ENCODE measurements at regions not wholly inside any gene's neighbourhood (a gene's known extent, or its start where the extent isn't known, plus 50 kb on each side); places are given as distances from the start of the nearest gene placed in this dataset.
"Not testable (repeated sequence)": the region's sequence is repeated elsewhere in the genome, so short reads cannot be mapped to it uniquely, and the experiment has no call there.

DNA sequence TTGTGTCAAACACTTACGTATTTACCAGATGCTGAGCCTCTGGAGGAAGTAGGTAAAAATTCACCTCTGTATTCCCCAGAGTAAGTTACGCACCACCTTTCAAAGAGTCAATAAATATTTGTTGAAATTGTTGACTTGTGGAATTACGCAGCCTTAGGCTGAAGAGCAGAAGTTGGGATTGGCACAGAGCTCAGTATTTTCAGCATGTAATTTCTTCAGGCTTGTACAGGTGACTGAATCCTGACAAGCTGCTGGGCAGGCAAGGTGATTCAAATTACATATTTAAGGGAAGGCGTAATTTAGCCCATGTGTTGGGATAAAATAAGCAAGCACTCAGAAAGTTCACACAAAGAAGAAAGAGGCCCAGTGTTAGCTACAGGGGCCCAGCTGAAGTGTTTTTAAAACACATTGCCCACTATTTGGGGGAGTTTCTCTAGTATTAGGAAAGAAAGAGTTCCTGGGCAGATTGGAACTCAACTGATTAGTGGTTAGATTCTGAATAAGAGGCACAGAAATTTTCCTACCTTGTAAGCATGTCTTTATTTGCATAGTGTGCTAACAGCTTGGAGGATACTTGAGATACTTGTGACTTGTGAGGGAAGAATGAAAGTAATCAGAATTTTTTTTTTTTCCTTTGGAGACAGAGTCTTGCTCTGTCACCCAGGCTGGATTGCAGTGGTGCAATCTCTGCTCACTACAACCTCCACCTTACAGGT, 165.3 kb upstream of the FBXL7 start:
- DNase-seq (ENCODE audit: low read depth in 2 of 2), result no peak

- DNase-seq (ENCODE audit: low read depth in 2 of 2), result no peak
Observed at GRCh38 chr5:15333091-15333490, 166.9 kb upstream of the FBXL7 start.

- no peak for DNase-seq (ENCODE audit: low read depth in 2 of 2)
Observed at GRCh38 chr5:15326932-15327331, 173.0 kb upstream of the FBXL7 start.

DNA sequence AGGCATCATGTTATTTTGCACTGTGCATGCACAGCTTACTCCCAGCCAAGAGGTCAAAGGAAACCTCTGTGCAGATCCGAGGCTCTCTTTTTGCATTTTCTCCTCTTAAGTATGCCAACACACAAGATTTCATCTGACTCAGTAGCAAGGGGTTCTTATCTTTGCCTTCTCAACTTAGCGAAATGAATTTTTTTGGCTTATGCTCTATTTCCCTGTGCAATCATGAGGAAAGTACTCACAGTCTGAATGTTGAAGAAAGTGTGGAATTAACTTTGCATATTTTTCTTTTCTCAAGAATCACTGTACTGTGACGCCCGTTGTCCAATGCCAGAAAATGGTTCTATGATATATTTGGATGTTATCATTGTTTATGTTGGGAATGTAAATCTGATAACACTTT, 173.5 kb upstream of the FBXL7 start:
- DNase-seq (ENCODE audit: low read depth in 2 of 2), result no peak

- no peak for DNase-seq (ENCODE audit: low read depth in 2 of 2)
Observed at GRCh38 chr5:15322421-15322820, 177.6 kb upstream of the FBXL7 start.

DNA sequence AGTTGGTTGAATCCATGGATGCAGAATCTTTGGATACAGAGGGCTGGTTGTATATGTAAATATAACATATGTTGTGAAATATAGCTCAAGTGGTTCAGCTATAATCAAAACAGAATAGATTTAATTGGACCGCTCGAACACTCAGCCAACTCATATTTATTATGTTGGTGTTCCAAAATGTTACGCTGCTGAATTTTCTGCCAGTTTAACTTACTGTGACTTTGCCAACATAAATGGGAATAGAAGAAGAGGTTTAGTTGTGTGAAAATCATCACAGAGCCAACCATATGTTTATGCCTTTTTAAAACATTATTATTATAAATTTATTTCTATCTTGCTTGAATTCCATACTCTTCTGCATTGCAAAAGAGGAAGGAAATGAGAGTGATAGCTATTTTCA, 178.2 kb upstream of the FBXL7 start:
- no peak for DNase-seq (ENCODE audit: low read depth in 2 of 2)

- no peak for DNase-seq (ENCODE audit: low read depth in 2 of 2)
Observed at GRCh38 chr5:15320871-15321270, 179.1 kb upstream of the FBXL7 start.

- DNase-seq (ENCODE audit: low read depth in 2 of 2), result no peak
Observed at GRCh38 chr5:15304914-15305834, 194.8 kb upstream of the FBXL7 start.

DNA sequence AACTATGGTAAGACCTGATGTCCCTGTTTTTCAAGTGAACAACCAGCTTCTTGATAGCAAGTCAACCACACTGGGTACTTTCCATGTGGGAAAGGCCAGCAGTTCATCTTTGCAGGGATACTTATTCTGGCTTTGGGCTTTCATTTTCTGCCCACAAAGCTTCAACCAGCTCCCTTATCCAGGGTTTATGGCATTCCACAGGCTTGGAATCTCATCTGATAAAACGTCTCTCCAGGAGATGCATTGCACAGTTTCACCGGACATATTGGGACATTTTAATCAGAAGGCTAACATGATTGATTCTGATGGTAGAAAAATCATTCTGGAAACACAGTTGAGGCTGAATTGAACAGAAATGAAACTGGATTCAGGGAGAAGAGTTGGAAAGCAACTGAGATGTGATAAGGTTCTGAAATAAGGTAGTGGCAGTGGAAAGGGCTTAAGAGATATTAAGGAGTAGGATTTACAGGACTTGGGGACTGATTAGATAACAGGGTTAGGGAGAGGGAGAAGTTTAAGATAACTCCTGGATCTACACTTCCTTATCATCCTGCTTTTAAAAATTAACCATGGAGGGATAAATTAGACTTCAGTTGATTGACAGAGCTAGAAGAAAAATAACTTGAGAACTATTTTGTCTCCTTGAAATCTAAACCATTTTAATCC, 195.8 kb upstream of the FBXL7 start:
- no peak for DNase-seq (ENCODE audit: low read depth in 2 of 2)

DNA sequence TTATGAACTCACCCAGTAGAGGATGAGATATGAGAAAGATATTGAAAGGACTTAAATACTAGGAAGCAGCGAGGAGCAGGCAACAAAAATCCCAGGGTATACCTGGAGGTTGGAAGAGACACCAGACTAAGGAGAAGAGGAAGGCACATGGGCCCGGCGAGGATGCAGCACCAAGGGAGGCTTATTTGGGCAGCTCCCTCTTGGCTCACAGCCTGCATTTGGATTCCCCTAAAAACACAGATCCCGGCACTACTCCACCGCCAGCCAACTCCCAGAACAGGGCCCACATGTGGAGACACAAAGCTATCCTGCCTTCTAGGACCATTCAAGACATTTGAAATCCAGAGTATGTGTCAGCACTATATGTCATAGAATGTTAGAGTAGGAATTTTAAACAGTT, 199.8 kb upstream of the FBXL7 start:
- no peak for DNase-seq (ENCODE audit: low read depth in 2 of 2)

GRCh38 chr5:15290953-15291352, 209.0 kb upstream of the FBXL7 start:
- DNase-seq (ENCODE audit: low read depth in 2 of 2), result no peak

- no peak for DNase-seq (ENCODE audit: low read depth in 2 of 2)
Observed at GRCh38 chr5:15286650-15287049, 213.3 kb upstream of the FBXL7 start.

- no peak for DNase-seq (ENCODE audit: low read depth in 2 of 2)
Observed at GRCh38 chr5:15285901-15286583, 213.9 kb upstream of the FBXL7 start.

GRCh38 chr5:15284706-15285105, 215.3 kb upstream of the FBXL7 start:
- no peak for DNase-seq (ENCODE audit: low read depth in 2 of 2)

- DNase-seq (ENCODE audit: low read depth in 2 of 2), result no peak
Observed at GRCh38 chr5:15283076-15283475, 216.9 kb upstream of the FBXL7 start.

- no peak for DNase-seq (ENCODE audit: low read depth in 2 of 2)
Observed at GRCh38 chr5:15282611-15283010, 217.4 kb upstream of the FBXL7 start.

DNA sequence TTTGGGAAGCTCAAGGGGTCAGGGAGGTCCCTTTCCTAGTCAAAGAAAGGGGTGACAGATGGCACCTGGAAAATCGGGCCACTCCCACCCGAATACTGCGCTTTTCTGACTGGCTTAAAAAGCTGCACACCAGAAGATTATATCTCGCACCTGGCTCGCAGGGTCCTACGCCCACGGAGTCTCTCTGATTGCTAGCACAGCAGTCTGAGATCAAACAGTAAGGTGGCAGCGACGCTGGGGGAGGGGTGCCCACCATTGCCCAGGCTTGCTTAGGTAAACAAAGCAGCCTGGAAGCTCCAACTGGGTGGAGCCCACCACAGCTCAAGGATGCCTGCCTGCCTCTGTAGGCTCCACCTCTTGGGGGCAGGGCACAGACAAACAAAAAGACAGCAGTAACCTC, 228.4 kb upstream of the FBXL7 start:
- DNase-seq (ENCODE audit: low read depth in 2 of 2), result not testable (repeated sequence)

DNA sequence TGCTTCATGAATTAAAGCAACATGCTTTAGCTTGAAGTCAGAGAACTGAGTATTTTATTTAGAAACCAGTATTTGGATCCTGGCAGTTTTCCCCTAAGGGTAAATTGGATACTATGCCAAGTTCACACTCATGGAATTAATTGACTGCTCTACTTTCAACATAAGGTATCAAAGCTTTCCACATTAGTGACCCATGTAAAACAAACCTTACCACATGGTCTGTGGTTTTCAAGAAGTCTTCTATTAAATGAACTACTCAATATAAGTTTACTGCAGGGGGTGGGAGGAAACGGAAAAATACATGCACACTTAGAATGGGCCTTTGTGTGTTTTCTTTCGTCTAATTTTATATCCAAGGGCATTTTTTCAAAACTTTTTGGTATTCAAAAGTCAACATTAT, 232.0 kb upstream of the FBXL7 start:
- no peak for DNase-seq (ENCODE audit: low read depth in 2 of 2)

GRCh38 chr5:15266841-15267240, 233.1 kb upstream of the FBXL7 start:
- DNase-seq (ENCODE audit: low read depth in 2 of 2), result no peak

DNA sequence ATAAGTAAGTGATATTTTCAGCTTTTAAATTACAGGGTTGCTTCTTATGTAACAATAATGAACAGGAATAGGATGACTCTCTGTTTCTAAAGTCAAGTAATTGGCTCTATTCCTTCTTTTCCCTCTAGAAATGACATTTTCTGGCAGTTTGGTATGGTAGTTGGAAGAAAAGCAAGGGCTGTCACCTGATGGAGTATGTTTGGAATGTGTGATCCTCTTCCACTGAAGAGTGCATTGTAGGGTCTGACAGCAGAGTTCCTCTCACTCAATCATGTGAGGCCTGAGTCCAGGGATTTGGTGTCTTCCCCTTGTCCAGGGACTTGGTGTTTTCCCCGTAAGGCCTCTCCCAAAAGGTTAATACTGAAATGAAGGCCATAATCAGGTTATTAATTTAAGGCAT, 233.8 kb upstream of the FBXL7 start:
- DNase-seq (ENCODE audit: low read depth in 2 of 2), result no peak

DNA sequence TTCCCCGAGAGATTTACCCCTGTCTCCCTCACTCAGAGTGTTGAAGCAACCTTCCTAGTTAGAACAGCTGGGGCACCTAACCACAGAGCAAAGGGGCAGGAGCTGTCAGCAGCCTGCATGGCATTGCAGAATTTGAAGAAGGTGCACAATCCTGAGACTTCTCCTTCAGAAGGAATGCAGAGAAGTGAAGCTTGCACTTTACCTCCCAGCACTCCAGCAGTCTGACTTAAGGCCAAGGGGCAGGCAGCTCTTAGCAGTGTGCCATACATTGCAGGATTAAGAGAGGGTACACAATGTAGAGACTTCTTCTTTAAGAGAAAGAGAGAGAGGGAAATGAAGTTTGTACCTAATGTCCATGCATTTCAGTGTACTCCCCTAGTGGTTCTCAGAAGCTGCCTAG, 236.0 kb upstream of the FBXL7 start:
- no peak for DNase-seq (ENCODE audit: low read depth in 2 of 2)

DNA sequence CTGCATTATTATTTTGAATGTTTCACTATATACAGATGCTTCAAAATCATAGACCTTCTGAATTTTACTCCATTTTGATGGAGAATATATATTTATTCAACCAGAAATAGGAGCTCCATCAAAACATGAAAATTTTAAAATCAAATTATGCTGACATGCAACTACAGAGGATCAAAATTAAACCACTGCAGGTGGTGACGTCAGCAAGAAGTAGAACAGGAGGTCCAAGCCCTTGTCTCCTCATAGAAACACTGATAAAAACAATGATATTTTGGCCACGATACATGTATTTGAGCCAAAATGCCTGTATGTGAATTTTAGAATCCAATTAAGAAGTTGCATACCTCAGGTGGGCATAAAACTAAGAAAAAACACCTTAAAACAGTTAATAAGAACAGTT, 236.6 kb upstream of the FBXL7 start:
- no peak for DNase-seq (ENCODE audit: low read depth in 2 of 2)
